ENCODE measurements at regions not wholly inside any gene's neighbourhood (a gene's known extent, or its start where the extent isn't known, plus 50 kb on each side); places are given as distances from the start of the nearest gene placed in this dataset.

GRCh38 chr12:80041692-80042091 lies 57.6 kb upstream of the OTOGL start:
- TF ChIP-seq, protein P1, sequence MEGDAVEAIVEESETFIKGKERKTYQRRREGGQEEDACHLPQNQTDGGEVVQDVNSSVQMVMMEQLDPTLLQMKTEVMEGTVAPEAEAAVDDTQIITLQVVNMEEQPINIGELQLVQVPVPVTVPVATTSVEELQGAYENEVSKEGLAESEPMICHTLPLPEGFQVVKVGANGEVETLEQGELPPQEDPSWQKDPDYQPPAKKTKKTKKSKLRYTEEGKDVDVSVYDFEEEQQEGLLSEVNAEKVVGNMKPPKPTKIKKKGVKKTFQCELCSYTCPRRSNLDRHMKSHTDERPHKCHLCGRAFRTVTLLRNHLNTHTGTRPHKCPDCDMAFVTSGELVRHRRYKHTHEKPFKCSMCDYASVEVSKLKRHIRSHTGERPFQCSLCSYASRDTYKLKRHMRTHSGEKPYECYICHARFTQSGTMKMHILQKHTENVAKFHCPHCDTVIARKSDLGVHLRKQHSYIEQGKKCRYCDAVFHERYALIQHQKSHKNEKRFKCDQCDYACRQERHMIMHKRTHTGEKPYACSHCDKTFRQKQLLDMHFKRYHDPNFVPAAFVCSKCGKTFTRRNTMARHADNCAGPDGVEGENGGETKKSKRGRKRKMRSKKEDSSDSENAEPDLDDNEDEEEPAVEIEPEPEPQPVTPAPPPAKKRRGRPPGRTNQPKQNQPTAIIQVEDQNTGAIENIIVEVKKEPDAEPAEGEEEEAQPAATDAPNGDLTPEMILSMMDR (IDR thresholded peaks at IDR 0.05) = no peak
- no peak for TF ChIP-seq POLR2A (IDR thresholded peaks at IDR 0.05)
